IPS DF 19.7 (cell line): ENCODE measurements at regions not wholly inside any gene's neighbourhood (a gene's known extent, or its start where the extent isn't known, plus 50 kb on each side); places are given as distances from the start of the nearest gene placed in this dataset.

Experiments
- DNase-seq: peaks from one replicate; pipeline ENCODE4 v3.0.0-alpha.2; 2013; ENCODE audit warnings: low read depth, low spot score

DNA sequence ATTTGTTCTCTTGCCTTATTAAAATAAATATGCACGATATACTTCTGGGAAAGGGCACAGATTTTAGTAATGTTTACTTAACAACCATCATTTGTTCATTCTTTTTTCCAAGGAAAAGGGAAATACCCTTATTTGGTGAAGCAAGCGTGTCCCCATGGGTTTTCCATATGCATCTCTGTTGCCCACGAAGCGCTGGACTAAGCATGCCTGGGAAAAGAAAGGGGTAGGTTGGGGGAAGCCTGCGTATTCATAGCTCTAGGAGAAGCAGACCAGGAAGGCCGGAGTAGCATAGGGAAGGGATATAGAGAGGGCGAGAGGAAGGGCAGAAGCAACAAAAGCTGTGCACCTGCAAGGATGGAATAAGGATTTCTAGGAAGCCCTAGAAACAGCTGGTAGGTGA is 61.8 kb upstream of the ACO1 start:
- no peak for DNase-seq

DNA sequence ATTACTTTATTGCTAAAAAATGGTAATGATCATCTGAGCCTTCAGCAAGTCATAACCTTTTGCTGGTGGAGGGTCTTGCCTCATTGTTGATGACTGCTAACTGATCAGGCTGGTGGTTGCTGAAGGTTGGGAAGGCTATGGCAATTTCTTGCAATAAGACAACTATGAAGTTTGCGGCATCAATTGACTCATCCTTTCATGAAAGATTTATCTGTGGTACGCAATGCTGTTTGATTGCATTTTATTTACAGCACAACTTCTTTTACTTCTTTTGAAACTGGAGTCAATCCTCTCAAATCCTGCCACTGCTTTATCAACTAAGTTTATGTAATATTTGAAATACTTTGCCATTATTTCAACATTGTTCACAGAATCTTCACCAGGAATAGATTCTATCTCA is 58.3 kb upstream of the ACO1 start:
- DNase-seq, result no peak

DNA sequence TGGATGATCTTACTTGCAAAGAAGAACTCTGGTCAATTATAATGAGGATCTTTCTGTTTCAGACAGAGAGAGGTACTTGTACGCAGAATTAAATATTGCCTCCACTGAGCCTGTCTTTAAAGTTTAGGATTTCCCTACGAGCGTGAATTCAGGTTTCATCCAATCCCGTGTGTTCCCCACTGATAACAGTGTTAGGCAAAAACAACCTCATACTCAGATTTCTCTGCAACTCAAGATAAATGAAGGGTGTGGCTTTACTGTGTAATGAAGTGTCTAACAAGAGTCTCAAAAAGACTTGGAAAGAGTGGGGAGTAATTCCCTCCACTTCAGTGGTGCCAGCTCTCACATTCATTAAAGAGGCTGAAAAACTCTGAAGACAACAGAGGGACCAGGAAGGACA is 53.2 kb upstream of the ACO1 start:
- no peak for DNase-seq

DNA sequence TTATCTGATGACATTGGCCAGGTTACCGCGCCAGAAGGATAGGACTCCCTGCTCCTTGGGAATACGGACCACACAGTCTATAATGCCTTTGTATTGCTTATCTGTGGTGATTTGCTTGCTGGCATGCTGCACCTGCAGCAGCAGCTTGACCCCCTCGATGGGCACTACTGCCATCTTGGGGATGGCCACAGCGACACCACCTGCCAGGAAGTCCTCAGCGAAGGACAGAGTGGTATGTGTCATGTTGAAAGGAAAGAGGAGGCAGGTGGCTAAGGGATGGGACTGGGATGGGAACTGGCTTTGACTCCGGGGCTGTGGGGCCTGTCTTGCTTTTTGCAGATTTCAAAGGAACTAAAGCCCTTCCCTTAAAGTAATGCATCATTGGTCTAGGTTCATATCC is 50.3 kb upstream of the ACO1 start:
- DNase-seq, result no peak
